ENCODE measurements at regions not wholly inside any gene's neighbourhood (a gene's known extent, or its start where the extent isn't known, plus 50 kb on each side); places are given as distances from the start of the nearest gene placed in this dataset.

DNA sequence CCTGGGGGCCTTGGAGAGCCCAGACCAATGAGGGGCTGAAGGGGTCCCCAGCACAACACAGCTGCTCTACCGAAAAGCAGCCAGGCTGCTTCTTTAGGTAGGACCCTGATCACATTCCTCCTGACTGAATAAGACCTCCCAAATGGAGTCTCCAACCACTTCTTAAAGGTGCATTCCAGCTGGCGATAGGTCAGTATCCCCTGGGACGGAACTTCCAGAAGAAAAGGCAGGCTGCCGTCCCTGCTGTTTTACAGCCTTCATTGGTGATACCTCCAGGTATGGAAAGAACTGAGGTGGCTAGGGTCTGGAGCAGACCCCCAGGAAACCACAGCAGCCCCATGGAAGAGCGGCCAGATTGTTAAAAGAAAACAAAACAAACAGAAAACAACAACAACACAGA is 340.6 kb downstream of the BTG1 start:
- TF ChIP-seq, protein P1, sequence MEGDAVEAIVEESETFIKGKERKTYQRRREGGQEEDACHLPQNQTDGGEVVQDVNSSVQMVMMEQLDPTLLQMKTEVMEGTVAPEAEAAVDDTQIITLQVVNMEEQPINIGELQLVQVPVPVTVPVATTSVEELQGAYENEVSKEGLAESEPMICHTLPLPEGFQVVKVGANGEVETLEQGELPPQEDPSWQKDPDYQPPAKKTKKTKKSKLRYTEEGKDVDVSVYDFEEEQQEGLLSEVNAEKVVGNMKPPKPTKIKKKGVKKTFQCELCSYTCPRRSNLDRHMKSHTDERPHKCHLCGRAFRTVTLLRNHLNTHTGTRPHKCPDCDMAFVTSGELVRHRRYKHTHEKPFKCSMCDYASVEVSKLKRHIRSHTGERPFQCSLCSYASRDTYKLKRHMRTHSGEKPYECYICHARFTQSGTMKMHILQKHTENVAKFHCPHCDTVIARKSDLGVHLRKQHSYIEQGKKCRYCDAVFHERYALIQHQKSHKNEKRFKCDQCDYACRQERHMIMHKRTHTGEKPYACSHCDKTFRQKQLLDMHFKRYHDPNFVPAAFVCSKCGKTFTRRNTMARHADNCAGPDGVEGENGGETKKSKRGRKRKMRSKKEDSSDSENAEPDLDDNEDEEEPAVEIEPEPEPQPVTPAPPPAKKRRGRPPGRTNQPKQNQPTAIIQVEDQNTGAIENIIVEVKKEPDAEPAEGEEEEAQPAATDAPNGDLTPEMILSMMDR (conservative IDR thresholded peaks at IDR 0.05), result no peak
- no peak for TF ChIP-seq ZFX (IDR thresholded peaks at IDR 0.05)
